HG02759 (cell line): ENCODE measurements at regions not wholly inside any gene's neighbourhood (a gene's known extent, or its start where the extent isn't known, plus 50 kb on each side); places are given as distances from the start of the nearest gene placed in this dataset.

Source experiments
- ATAC-seq: cut with Tn5 transposase; IDR thresholded peaks from one replicate; pipeline ENCODE4 v1.9.1; 2021; ENCODE audit warnings: mild to moderate bottlenecking, moderate library complexity; ENCODE audit not compliant: unreplicated experiment

DNA sequence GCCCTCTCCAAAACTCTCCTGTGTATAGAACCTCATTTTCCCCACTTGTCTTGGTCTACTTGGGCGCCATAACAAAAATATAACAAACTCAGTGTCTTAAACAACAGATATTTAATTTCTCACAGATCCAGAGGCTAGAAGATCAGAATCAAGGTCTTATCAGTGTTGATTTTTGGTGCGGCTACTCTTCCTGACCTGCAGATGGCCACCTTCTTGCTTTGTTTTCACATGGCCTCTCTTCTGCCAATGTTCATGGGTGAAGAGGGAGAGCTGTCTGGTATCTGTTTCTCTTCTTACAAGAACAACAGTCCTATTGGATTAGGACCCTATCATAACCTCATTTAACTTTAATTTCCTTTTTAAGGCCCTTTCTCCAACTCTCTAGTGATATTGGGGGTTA is 177.3 kb downstream of the PABPC4L start:
- ATAC-seq, result no peak

GRCh38 chr4:134019657-134020056 is 181.9 kb downstream of the PABPC4L start:
- ATAC-seq, result no peak

DNA sequence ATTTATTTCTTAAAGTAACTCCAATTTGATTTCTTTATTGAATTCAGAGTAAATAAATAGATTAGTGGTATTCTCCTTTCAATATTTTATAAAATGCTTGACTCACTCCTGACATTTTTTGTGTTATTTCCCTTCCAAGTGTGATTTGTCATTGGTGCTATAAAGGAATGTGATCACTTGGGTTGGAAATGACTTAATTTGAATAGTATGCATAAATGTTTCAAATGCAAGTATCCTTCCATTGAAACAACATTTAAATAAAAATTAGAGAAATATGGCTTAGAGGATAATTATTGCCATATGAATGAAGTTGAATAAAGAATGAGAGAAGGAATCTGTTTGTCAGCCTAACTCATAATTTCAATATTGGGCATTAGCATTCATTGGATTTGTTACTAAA is 182.7 kb downstream of the PABPC4L start:
- ATAC-seq, result no peak

- no peak for ATAC-seq
Measured at GRCh38 chr4:134001057-134001456, 200.5 kb downstream of the PABPC4L start.

DNA sequence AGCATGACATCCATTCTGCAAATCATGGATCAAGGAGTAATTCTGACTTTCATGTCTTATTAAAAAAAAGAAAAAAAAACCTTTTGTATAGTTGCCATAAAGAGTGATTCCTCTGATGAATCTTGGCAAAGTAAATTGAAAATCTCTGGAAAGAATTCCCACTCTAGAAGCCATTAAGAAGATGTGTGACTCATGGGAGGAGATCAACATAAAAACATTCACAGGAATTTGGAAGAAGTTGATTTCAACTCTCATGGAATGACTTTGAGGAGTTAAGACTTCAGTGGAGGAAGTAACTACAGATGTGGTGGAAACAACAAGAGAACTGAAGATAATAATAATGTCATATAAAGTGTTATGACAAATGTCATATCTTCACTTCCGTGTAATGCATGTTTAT is 204.2 kb downstream of the PABPC4L start:
- ATAC-seq, result no peak

GRCh38 chr4:133996431-133997121 is 205.0 kb downstream of the PABPC4L start:
- ATAC-seq, result no peak

DNA sequence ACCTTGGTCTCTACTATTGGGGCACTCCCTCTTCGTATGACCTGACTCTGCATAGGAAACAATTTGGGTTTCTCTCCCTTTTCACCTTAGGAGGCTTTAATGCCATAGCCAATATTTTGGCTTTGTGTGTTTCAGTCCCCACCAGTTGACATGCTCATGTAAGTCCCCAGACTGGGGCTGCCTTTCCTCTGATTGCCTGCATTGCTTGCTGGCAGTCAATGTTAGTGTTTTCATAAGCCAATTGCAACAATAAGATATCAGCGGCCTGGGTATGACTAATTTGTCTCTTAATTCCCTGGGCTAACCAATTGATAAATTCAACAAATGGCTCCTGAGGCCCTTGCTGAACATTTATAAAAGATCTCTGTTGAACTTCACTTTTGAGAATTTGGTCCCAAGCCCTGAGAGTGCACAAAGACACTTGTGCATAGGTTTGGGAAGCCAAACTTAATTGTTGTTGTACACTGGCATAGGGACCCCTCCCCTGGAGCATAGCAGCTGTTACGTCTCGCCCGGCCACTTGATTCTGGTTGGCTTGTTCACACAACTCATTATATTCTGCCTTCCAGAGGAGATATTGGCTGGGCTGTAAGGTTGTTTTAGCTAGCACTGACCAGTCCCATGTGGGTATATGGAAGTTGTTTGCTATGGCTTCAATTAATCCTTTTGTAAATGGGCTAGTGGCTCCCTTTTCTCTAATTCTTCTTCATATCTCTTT is 206.2 kb downstream of the PABPC4L start:
- ATAC-seq, result no peak

GRCh38 chr4:133982533-133983224 is 218.9 kb downstream of the PABPC4L start:
- ATAC-seq, result no peak

DNA sequence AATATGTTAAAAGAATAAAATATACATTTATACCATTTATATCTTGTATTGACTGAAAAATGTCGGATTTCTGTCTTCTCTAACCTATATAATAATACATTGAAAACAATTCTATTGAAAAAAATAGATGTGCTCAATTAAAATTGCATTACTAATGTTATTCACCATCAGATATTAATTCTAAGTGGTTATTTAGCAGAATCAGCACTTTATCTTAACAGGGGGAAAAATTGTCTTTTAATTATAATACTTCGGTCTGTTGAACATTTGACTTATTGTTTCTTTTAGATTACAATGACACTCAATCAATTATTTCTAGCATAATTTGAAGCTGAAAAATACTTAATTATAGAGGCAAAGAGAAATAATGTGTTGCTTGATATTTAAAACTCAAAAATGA is 220.3 kb downstream of the PABPC4L start:
- no peak for ATAC-seq

DNA sequence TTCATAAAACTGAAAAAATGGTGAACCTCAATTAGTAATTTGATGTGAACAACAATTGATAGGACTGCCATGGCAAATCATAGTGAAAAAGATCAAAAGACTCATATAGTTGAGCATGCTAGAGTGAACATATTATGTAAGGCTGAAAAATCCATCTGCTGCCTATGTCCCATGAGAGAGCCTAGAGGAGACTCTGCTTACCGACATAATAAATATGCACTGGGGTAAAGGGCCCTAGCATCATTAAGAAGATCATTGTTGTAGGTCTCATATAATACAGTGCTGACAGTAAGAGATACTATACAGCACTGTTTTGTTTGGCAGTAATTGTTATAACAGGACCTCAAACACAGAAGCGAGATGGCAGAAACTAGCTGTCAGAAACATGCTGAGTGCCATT is 229.0 kb downstream of the PABPC4L start:
- ATAC-seq, result no peak

DNA sequence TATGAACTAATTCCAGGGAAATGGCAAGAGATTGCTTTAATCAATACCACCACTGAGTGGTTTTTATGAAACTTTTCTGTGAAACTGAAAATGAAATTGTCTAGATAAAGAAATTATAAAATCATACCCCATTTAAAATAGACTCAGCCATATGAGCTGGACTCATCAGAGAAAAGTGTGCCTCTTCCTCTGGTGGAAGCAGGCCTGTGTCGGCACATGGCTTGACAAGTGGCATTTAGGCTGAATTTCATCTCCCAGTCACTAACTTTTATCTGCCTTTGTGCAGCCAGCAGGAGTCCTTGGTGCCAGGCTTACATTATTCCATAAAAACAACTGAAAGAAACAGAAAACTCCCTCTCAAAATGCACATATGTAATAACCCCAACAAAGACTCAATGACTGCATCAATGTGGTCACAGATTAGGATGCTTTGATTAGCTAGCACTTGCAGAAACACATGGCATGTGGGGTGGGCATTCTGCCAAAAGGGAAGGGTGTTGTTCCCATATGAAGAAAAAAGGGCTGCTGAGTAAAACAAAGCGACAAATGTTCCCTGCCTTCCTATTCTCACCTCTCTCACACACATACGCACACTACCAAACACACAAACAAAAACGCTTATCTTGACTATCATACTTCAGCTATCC is 232.3 kb downstream of the PABPC4L start:
- no peak for ATAC-seq

- no peak for ATAC-seq
Measured at GRCh38 chr4:133968174-133968573, 233.4 kb downstream of the PABPC4L start.

DNA sequence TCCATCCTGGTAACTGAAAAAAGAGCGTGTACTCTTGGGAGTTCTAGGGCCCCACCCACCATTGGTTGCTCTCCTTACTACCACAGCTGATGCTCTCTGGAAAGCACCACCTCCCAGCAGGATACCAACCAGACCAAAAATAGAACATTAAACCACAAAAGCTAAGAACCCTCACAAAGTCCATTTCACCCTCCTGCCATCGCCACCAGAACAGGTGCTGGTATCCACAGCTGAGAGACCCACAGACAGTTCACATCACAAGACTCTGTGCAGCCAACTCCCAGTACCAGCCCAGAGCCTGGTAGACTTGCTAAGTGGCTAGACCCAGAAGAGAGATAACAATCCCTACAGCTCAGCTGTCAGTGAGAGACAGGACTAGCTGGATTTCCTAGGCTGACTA is 240.6 kb downstream of the PABPC4L start:
- no peak for ATAC-seq

- ATAC-seq, result no peak
Measured at GRCh38 chr4:133943081-133943480, 258.5 kb downstream of the PABPC4L start.

DNA sequence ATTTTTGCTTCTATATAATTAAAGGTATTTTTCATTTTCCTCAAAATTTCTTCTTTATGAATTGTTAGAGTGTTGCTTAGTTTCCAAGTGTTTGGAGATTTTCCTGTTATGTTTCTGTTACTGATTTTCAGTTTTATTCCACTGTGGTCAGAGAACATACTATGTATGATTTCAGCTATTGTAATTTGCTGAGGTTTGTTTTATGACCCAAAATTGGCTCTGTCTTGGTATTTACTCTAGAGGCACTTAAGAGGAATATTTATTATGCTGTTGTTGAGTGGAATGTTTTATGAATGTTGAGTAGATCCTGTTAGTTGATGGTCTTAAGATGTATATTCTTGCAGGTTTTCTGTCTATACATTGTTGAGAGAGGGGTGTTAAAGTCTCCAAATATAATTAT is 263.5 kb downstream of the PABPC4L start:
- ATAC-seq, result no peak

GRCh38 chr4:133929531-133930239 is 271.9 kb downstream of the PABPC4L start:
- ATAC-seq, result no peak

DNA sequence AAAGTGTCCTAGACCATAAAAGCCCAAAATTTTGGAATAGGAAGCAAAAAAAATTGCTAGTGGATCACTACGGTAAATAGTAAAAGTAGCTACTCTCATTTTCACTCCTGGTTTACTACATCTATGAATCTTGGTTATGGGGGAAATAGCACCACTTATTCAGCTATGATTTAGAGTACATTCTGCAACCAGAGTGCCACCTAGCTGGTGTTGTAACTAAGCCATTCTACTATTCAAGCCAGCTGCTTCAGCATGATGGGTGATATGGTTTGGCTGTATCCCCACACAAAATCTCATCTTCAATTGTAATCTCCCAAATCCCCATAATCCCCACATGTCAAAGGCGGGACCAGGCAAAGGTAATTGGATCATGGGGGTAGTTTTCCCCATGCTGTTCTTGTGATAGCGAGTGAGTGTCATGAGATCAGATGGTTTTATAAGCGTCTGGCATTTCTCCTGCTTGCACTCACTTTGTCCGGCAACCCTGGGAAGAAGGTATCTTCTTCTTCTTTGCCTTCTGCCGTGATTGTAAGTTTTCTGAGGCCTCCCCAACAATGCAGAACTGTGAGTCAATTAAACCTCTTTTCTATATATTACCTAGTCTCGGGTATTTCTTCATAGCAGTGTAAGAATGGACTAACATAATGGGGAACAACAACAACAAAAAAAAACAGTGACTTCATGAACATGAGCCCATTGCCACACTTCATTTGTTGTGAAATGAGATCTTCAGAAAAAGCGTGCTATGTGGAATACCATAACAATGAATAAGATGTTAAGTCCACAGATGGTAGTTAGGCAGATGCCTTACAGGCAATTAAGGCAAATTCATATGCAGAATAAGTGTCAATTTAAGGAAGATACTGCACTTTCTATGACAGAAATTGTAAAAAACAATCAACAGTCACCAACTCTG is 280.1 kb downstream of the PABPC4L start:
- ATAC-seq, result no peak

DNA sequence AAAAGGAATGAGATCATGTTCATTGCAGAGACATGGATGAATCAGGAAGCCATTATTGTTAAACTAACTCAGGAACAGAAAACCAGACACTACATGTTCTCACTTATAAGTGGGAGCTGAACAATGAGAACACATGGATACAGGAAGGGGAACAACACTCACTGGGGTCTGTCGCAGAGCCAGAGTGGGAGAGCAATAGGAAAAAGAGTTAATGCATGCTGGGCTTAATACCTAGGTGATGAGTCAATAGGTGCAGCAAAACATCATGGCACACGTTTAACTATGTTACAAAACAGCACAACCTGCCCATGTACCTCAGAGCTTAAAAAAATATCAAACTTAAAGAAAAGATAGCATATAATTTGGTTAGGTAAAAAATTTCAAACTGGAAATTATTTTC is 281.4 kb downstream of the PABPC4L start:
- no peak for ATAC-seq

- ATAC-seq, result no peak
Measured at GRCh38 chr4:133910165-133910564, 291.4 kb downstream of the PABPC4L start.

- no peak for ATAC-seq
Measured at GRCh38 chr4:133903029-133903428, 298.6 kb downstream of the PABPC4L start.
